ENCODE measurements at regions not wholly inside any gene's neighbourhood (a gene's known extent, or its start where the extent isn't known, plus 50 kb on each side); places are given as distances from the start of the nearest gene placed in this dataset.

GRCh38 chr6:166778046-166778445 is 151.0 kb upstream of the RPS6KA2 start:
- TF ChIP-seq SMC3 (IDR thresholded peaks at IDR 0.05) (no peak), MAZ (IDR thresholded peaks at IDR 0.05; ENCODE audit: borderline replicate concordance, low read depth, low read length) (no peak), BHLHE40 (IDR thresholded peaks at IDR 0.05; ENCODE audit: low read depth, low read length) (no peak), CBX8 (IDR thresholded peaks at IDR 0.05) (no peak), HDAC2 (IDR thresholded peaks at IDR 0.05) (no peak), JUN (IDR thresholded peaks at IDR 0.05) (no peak)
- TF ChIP-seq, protein P1, sequence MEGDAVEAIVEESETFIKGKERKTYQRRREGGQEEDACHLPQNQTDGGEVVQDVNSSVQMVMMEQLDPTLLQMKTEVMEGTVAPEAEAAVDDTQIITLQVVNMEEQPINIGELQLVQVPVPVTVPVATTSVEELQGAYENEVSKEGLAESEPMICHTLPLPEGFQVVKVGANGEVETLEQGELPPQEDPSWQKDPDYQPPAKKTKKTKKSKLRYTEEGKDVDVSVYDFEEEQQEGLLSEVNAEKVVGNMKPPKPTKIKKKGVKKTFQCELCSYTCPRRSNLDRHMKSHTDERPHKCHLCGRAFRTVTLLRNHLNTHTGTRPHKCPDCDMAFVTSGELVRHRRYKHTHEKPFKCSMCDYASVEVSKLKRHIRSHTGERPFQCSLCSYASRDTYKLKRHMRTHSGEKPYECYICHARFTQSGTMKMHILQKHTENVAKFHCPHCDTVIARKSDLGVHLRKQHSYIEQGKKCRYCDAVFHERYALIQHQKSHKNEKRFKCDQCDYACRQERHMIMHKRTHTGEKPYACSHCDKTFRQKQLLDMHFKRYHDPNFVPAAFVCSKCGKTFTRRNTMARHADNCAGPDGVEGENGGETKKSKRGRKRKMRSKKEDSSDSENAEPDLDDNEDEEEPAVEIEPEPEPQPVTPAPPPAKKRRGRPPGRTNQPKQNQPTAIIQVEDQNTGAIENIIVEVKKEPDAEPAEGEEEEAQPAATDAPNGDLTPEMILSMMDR (IDR thresholded peaks at IDR 0.05): no peak
- TF ChIP-seq, protein P2, sequence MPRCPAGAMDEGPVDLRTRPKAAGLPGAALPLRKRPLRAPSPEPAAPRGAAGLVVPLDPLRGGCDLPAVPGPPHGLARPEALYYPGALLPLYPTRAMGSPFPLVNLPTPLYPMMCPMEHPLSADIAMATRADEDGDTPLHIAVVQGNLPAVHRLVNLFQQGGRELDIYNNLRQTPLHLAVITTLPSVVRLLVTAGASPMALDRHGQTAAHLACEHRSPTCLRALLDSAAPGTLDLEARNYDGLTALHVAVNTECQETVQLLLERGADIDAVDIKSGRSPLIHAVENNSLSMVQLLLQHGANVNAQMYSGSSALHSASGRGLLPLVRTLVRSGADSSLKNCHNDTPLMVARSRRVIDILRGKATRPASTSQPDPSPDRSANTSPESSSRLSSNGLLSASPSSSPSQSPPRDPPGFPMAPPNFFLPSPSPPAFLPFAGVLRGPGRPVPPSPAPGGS (IDR thresholded peaks at IDR 0.05): no peak

Measured in A549 (cell line).